CD4-positive, alpha-beta T cell treated with Interleukin-15 for 4 hours (primary cell): ENCODE measurements at regions not wholly inside any gene's neighbourhood (a gene's known extent, or its start where the extent isn't known, plus 50 kb on each side); places are given as distances from the start of the nearest gene placed in this dataset.
"Not testable (repeated sequence)": the region's sequence is repeated elsewhere in the genome, so short reads cannot be mapped to it uniquely, and the experiment has no call there.

Experiments used
- DNase-seq: peaks from one replicate; pipeline ENCODE4 v3.0.0-alpha.2; 2020; ENCODE audit warnings: low spot score

DNA sequence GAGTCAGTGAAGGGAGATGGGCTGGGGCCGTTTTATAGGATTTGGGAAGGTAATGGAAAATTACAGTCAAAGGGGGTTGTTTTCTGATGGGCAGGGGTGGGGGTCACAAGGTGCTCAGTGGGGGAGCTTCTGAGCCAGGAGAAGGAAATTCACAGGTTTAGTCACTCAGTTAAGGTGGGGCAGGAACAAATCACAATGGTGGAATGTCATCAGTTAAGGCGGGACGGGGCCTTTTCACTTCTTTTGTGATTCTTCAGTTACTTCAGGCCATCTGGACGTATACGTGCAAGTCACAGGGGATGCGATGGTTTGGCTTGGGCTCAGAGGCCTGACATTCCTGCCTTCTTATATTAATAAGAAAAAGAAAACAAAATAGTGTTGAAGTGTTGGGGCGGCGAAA is 408.5 kb downstream of the TENT5A start:
- not testable (repeated sequence) for DNase-seq

DNA sequence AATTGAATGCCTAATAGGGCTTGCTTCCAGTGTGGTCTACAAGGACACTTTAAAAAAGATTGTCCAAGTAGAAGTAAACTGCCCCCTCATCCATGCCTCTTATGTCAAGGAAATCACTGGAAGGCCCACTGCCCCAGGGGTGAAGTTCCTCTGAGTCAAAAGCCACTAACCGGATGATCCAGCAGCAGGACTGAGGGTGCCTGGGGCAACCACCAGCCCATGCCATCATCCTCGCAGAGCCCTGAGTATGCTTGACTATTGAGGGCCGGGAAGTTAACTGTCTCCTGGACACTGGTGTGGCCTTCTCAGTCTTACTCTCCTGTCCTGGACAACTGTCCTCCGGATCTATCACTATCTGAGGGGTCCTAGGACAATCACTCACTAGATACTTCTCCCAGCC is 411.5 kb downstream of the TENT5A start:
- no peak for DNase-seq

DNA sequence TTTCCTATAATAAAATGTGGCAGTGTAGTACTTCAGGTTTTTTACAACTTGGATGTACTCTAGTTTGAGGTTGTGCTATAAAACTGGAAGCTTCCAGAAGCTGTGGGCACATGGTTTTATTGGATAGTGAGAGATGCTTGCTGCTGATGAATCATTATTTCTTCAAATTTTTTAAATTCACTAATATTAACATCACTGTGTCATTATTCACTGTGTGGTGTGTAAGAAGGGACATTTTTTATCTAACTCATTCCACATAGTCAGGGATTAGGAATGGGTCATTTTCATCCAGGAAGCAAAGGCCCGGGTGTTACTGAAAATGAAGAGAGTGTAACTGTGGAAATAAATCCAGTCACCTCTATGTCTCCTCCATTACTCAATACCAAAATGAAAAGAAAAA is 421.0 kb downstream of the TENT5A start:
- DNase-seq: no peak

DNA sequence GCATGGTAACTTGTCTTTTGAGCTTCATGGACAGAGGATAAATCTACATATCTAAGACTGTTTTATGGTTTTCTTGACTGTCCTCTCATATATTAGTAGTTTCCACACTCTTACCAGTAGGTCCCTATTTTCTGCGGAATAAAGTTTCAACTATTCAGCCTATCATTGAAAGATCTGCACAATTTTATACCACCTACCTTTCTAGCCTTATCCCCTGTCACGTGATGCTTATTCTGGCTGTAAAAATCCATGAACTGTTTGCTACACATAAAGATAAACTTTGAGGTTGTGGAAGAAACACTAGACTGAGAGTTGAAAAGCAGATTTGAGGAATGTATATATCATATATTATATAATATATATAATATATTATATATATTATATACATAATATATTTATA is 423.8 kb downstream of the TENT5A start:
- DNase-seq: no peak

DNA sequence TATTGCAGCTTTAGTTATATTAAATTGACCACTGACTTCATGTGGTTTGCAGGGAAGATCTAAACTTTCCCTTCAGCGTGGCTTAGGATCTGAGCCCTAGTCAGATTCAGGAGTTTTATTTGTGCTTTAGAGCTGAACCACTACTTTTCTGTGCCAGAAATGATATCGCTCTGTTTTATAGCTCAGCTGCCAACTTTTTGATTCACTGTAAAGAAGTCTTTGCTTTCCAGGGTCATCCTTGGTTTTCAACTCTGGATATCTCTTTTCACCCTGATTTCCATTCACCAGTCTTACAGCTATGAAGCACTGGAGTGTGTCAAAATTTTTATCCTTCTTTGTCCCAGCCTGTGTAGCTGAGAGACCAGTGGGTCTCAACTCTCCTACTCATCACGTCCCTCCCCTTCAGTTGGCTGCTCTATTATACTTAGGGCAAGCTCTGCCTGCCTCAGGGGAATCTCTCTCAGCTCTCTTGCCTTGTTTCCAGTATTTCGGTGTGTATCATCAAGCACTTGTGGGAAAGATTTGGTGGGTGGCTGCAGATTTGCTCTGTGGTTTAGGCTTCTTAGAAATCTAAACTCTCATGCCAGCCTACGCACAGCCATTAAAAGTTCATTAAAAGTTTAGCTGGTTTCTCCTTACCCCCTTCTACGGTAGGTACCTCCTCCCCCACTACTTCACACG is 425.5 kb downstream of the TENT5A start:
- no peak for DNase-seq

DNA sequence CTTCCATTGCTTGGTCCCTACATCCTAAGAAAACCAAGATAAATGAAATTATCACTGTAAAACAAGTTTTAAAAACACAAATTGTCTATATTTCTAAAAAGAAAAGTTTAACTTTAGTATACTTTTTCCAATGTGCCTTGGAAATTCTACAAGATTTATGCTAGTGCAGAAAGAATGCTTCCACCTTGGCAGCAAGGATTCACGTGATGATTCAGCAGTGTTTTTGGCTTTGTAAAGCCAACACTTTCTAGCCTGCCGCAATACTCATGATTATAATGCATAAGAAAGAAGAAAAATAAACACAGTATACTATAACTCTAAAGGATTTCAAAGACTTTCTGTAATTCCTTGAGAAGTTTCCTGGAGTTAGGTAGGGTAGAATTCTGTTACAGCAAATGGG is 442.7 kb downstream of the TENT5A start:
- no peak for DNase-seq

DNA sequence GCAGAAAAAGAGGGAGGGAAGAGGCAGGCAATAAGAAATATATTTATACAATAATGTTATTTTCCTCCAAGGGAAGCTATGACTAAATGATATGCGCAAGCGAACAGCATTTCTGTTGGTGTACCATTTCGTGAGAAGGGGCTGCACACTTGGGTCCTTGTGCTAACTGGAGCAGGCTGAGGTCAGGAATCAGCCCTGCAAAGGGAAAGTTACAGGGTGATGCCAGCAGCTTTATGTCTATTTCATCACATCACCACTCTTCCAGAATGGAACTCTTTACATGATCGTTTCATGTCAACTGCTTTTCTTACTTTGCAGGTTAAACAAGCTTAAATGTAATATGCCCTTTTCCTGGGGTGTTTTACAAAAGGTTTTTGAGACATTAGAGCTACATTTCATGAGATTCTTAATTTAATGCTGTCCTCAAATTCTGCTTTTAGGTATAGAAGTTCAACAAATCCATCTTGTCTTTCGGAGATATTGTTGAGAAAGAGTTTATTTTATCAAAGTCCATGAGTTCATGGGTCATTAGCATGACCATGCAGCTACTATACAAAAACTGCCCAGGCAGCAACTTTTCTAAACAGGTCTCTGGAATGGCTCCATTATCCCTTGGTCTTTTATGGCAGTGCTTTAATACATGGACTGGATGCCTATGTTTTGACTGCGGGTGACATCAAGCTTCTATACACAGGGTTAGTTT is 443.8 kb downstream of the TENT5A start:
- DNase-seq: no peak

DNA sequence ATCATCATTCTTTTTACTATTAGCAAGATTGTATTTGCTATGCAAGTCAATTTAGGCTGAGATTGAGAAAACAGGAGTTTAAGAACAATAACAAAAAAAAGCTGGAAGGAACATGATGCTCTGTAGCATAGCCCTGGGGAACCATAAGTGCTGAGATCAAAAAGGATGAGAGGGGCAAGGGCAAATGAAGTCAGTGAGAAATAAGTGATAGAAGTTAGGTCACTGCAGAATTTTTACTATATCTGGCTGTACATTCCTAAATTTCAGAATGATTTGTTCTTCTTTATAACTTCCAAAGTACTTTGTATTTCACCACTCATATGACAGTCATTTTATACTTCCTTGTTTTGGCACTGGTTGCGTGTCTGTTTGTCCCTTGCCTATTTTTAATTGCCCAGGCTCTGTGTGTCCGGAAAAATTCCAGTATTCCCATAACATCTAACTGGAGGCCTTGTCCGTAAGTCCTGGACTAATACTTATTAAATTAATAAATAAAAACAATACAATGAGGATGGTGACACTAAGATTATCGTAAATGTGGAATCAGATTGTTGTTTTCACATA is 444.7 kb downstream of the TENT5A start:
- no peak for DNase-seq

DNA sequence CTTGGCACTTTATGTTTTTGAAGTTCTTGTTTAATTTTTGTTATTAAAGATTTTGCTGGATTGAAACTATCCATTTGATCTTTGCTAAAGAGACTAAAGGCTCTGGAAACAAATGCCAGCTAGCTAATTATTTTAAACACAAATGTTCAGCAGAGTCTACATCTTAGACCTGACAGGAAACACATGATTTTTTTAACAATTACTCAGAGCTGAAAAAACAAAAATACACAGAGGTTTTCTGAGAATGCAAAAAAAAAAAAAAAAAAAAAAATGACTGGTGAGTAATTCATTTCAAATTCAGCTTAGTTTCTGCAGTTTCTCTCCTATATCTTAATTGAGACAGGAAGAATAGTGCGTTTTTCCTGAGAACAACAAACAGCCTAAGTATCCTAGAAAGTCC is 448.0 kb downstream of the TENT5A start:
- DNase-seq: no peak

DNA sequence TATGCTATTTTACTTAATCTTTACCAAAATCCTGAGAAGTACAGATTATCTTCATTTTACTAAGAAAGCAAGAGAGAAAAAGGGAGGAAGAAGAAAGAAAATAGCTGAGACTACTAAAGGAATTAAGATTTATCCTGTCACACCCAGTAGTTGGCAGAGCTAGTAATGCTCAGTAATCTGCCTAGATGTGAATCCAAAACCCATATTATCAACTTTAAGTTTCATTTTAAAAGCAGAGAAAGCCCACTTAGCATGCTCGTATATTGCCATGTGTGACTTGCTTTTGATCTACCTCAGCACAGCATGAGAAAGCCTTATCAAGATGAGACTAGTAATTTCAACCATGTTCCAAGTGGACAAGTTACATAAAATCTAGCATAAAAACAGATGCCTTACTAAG is 451.5 kb downstream of the TENT5A start:
- DNase-seq: no peak

DNA sequence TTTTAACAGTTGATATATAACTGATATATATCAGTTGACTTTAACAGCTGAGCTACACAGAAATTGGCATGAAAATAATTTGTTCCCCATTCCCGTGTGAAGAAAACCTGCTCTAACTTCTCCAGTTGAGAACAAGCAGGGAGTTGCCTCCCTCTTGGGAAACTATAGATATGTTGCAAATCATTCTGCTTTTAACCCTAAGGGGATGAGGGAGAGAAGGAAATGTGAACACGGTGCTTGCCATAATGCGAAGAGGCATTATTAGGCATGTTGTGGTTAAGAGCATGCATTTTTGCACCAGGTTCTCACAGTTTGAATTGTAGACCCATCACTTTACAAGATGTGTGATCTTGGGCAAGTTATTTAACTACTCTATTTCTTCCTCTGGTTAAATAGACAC is 453.7 kb downstream of the TENT5A start:
- DNase-seq: no peak

DNA sequence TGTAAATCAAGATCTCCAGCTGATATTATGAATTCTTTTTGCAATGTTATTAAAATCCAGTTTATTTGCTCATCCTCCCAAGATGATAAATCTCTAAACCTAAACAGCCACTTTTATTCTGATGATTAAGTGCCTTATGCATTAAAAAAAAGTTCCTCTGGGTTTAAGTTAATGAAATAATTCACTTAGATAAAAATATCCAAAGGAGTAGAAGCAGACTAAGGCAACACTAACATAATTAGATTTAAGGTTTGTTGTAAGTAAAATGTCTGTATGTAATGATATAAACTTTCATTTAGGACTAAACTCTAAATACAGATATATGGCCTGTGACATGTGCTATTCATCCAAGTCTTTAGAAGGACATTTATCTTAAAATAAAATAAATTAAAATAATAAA is 457.2 kb downstream of the TENT5A start:
- DNase-seq: no peak

DNA sequence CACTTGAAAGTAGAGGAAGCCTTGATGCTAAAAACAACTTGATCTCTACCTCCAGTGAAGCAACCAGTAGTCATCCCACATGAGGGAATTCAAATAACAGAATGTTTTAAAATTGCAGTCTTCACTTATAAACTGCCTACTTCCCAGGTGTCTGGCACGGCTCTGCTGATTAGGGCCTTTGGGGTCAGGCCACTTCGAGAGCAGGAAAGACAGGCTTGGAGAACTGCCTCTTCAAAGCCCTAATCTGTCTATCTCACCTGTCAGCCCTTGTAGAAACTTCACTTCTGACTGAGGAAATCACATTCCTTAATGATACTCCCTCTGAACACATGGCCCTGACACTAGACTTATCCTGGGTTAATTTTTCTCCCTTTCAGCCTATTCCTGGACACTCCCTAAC is 458.6 kb downstream of the TENT5A start:
- no peak for DNase-seq

DNA sequence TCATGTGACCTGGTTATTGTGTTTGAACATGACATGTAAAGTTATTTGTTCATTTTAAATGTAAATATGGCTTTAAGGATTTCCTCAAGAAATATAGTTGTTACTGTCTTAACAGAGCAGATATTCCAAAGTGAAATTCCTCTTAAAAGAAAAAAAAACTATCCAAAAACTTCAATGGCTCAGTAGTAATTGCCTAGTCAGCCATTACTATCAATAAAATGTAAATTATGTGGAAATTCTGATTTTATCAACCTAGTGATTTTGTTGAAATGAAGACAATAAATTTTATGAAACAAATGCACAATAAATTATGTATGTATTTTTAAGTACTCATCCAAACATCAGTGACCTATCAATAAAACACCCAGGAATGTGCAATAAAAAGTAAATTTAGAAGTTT is 463.3 kb downstream of the TENT5A start:
- DNase-seq: no peak

DNA sequence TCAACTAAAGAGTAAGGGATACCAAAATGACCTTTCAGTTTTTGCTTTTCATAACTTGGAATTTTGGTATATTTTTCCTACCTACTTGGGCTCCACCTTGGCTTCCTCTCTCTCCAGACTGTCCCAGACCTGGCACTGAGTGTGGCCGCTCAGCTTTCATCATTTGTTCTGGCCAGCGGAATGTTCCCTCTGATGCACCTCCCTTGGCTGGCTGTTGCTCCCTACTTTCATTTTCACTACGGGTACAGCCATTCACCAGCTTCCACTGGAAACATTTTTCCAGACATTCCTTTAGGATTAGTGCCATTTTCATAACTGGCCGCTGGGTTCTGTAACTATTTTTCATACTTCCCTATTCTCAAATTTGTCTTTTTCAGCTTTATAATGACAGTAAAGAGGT is 487.4 kb downstream of the TENT5A start:
- no peak for DNase-seq

DNA sequence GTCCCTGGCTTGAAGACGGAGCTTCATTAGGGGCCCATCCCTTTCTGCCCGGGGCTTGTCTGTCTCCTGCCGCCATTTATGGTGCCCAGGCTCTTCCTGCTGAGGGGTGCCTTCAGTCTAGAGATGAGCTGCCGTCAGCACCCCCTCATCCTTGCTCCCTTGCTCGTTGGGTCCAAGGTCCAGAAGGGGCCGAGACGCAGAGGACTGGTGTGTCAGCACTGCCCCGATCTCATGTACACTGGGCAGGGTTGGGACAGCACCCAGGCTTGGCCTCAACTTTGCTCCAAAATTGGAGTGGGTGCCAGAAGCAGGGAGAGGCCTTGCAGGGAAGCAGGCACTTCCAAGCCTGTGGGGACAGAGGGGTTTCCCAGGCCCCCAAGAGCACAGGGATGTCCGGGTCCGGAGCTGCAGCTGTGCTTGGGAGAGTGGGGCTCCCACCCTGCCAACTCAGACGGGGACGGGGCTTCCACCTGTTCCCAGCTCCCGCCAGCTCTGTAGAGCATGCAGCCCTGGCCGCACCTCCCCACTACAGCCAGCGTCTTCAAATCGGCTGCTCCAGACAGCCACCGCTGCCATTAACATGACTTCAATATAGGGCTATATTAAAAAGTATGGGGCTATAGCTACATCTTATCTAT is 488.8 kb downstream of the TENT5A start:
- no peak for DNase-seq

DNA sequence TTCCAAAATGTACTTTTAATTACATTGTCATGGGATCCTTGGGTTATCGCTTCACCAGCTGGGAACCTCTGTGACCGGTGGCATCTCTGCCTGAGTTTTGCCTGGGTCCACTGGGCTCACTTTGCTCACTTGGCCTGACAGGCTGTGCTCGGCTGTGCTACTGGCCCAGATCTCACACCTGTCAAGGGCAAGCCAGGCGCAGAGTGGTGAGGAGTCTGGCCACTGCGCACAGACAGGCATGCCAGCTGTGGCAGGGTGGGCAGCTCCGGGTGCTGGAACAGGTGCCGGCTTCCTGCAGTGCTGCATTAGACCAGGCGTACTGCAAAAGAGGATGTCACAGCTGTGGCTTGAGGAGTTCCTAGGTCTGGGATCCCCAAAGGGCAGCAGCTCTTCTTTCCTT is 489.8 kb downstream of the TENT5A start:
- no peak for DNase-seq

DNA sequence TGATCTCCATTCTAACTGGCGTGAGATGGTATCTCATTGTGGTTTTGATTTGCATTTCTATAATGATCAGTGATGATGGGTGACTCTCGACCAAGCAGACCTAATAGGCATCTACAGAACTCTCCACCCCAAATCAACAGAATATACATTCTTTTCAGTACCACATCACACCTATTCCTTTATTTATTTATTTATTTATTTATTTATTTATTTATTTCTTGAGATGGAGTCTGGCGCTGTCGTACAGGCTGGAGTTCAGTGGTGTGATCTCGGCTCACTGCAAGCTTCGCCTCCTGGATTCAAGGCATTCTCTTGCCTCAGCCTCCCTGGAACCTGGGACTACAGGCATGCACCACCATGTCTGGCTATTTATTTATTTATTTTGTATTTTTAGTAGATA is 496.3 kb downstream of the TENT5A start:
- not testable (repeated sequence) for DNase-seq

DNA sequence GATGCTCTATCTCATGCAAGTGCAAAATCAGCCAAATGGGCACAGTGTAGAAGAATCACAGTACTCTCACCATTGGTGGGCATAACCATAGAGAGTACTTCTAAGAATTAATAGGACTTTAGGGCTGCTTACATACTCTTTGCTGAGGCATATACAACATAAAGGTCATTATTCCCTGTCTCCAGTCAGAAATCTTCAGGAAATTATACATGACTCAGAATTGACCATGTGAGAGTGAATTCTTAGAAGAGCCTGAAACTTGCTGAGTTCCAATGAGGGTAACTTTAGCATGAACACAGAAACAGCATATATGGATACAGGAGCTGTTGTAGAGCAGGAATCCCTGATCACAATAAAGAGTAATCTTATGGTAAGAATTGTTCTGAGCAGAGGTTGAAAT is 498.7 kb downstream of the TENT5A start:
- DNase-seq: no peak

DNA sequence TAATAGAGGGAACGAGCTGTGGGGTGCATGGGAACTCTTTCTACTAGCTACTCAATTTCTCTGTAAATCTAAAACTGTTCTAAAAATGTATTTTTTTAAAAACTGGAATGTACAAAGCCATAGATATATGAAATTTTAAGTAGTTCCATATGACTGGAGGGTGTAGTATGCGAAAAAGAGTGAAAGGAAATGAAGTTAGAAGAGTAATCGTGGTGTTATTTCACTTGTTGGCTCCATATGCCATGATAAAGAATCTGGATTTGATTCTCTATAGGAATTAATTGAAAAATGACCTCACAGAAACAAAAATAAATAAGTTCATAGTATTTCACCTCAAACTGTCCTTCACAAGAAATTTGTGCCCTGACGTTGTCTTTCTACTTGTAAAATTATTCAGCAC is 500.2 kb downstream of the TENT5A start:
- no peak for DNase-seq

DNA sequence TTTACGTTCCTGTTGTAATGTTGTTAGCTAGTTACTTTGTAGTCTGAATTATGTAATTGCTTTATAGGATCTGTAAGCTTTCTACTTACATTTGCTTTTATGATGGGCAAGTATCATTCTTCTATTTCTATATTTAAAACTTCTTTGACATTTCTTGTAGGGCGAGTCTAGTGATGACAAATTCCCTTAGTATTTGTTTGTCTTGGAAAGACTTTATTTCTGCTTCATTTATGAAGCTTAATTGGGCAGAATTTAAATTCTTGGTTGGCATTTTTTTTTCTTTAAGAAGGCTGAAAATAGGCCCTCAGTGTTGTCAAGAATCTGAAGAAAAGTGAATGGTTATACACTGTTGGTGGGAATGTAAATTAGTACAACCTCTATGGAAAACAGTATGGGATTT is 506.3 kb downstream of the TENT5A start:
- no peak for DNase-seq

DNA sequence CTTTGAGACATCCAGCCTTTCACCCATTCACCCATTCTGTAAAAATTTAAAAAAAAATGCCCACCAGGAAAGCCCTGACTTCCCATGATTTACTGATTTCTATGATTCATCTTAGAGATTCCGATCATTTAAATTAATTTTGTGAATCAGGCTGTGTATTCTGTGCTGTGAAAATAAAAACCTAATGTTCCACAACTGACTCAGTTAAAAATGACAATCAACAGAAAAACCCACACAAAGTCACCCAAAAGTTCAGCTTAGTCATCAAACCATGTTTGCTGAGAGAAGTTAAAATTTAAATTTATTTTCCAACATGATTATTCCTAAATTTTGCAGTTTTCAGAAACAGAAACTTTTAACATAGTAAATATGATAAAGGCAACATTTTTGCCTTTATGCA is 509.9 kb downstream of the TENT5A start:
- no peak for DNase-seq
